GM21737 (cell line): ENCODE measurements at regions not wholly inside any gene's neighbourhood (a gene's known extent, or its start where the extent isn't known, plus 50 kb on each side); places are given as distances from the start of the nearest gene placed in this dataset.

Source experiments
- ATAC-seq: cut with Tn5 transposase; IDR thresholded peaks from one replicate; pipeline ENCODE4 v1.9.1; 2021; ENCODE audit warnings: mild to moderate bottlenecking, moderate library complexity; ENCODE audit not compliant: unreplicated experiment

- no peak for ATAC-seq
These were observed 173.5 kb upstream of the FN1 start for GRCh38 chr2:215609089-215610032.

DNA sequence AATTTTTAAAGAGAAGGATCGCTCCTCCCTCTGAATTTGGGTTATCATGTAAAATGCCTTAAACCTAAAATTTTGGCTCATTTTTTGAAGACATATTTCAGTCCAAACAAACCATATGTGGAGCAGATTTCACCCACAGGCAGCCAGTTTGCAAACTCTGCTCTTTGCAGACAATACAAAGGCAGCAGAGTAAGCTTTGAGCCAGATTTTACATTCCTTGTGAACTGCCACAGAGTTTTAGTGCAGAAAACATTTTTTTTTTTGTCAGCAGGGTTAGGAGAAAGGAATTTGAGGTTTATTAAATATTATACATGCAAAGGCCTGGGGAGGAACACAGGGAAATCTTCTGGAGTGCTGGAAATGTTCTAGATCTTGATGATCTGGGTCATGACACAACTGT lies 171.9 kb upstream of the FN1 start:
- no peak for ATAC-seq

- no peak for ATAC-seq
These were observed 170.4 kb upstream of the FN1 start for GRCh38 chr2:215606219-215606618.

GRCh38 chr2:215605214-215605613 lies 169.3 kb upstream of the FN1 start:
- ATAC-seq, result no peak

GRCh38 chr2:215604606-215605005 lies 168.7 kb upstream of the FN1 start:
- no peak for ATAC-seq

DNA sequence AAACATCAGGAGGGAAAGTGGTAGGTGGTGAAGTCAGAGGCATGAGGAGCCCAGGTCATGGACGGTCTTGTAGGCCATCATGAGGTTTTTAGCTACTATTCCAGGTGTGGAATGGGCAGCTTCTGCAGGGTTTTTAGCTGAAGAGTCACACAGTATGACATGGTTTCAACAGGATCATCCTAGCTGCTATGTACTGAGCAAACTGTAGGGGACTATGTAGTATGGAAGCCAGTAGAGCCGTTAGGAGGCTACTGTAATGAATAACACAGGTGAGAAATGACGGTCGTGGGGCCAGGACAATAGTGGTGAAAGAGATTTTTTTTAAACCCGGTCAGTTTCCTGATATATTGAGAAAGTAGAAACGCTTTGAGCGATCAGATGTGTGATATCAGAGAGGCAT lies 167.6 kb upstream of the FN1 start:
- ATAC-seq, result no peak

DNA sequence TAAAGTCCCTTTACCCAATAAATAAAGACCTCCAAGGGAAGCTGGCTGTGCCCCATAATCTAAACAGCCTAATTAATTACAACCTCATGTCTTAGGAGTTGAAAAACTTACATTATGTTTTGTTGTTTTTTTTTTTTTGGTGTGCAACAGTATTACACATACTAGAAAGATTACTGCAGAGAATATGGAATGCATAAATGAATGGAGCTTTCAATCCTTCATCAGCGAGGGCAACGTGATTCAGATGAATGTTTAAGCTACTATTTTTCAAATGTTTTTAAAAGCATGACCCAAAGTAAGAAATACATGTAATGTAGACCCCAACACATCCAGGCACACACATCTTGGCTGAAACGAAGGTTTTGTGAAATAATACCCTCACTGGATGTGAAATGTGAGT lies 167.1 kb upstream of the FN1 start:
- no peak for ATAC-seq

DNA sequence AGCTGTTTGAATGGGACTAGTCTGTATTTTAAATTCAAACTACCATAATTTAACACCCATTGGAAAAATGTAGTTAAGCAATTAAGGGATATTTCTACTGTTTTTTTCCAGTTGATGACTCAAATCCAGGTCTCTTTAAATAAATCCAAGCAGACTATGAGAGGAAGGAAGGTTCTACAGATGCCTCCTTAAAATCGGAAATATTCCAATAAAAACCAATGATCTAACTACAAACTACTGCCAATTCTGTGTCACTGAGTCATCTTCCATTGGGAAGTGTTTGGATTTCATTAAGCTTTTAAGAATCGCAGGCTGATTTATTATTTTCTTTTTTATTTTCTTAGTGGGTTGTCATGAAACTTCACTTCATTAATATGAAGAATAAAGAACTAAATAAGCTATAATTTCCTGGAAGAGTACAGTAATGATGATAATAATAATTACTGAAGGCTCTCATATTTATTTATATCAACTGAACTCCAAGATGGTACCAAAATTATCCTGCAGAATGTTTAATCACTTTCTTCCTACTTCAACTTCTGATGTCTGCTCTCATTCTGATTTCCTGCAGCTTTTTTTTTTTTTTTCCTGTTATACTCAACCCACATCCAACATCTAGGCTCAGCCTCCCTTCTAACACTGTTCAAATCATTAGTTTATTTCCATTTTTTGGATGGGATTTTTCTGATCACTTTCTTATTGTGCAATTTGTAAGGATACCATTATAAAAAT lies 166.3 kb upstream of the FN1 start:
- no peak for ATAC-seq

GRCh38 chr2:215601526-215601925 lies 165.7 kb upstream of the FN1 start:
- no peak for ATAC-seq

- ATAC-seq, result no peak
These were observed 162.6 kb upstream of the FN1 start for GRCh38 chr2:215598376-215598975.

- ATAC-seq, result no peak
These were observed 161.7 kb upstream of the FN1 start for GRCh38 chr2:215597577-215597976.

- no peak for ATAC-seq
These were observed 158.9 kb upstream of the FN1 start for GRCh38 chr2:215594766-215595165.

DNA sequence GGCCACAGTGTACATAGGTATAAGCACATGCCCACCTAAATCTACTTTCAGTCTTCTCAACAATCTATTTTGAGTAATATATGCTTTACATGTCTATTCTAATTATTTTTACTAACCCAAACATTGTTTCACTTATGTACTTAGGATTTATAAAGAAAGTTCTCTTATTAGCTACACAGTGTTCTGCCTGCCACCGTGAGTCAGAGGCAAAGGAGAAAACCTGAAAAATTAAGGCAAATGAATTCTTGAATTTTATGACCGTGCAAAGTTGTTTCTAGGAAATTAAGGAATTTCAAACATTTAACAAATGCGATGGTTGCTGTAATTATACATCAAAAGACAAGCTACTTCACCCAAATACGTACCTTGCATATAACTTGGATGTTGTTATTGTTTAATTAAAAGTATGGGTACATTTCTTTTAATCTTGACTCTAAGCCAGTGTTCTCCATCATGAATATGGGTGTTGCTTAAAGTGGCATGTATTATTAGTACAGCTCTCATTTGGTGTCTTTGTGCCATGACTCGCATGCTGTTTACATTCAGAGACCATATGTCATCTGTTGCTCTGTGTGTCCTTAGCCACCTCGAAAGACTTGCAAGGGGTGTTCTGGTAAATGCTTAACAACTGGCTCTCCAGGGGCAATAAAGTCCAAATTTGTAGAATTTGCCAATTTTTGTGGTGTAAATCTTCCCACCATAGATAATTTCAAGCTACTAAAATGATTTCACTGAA lies 154.3 kb upstream of the FN1 start:
- ATAC-seq, result no peak

- no peak for ATAC-seq
These were observed 148.0 kb upstream of the FN1 start for GRCh38 chr2:215583881-215584280.

DNA sequence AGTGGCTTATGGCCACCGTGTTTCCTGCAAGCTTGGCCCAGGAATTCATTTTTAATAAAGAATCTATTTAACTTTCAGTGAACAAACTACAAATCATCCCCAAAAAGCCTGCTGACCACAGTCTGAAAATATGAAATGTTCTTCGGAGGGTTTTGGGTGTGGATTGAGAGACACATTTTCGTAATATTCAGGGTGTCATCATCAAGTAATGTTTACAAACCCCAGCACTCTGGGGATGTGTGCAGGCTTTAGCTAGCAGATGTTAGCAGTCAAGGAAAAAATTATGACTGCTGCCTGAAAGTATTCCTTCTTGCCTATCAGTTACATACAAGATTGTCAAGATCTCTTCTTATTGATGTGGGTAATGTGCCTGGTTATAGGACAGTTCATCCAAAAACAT lies 143.9 kb upstream of the FN1 start:
- no peak for ATAC-seq

GRCh38 chr2:215577356-215577755 lies 141.5 kb upstream of the FN1 start:
- no peak for ATAC-seq

DNA sequence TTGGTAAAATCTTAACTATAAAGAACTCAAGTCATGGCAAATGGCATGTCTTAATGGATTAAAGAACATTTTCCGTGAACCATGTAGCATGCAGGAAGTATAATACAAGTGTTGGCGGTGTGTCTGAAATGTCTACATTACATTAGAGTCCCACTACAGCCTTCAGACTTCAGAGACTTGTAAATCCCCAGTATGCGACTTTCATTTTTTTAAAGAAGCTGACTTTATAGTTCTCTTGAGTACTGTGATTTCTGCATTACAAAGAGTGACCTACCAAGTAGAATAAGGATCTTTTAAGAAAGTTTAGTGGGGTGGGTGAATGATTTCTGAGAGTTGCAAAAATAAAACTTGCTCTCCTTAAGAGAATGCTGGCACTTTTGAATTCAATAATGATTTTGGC lies 140.7 kb upstream of the FN1 start:
- ATAC-seq, result no peak

GRCh38 chr2:215573496-215573895 lies 137.6 kb upstream of the FN1 start:
- no peak for ATAC-seq

DNA sequence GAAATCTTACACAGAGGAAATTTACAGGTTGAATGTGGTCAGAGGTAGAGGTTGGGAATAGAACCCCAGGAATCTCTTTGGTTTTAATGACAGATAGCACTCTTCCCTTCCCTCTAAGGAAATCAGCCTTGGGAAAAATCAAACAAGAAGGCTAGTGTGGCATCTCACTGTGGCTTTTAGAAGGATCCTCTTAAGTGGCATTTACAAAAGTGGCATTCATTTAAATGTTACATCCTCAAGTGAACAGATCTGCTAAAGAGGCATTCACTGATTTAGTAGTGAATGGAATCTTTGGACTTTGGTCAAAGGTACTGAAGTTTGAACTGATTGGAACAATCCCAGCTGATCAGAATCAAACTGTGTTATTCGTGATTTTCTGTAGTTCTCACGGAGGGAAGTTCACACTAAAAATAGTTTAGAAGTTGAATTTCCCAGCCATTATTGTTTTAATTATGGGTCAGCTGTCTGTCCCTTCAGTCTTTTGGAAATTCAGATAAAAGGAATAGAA lies 136.5 kb upstream of the FN1 start:
- no peak for ATAC-seq

DNA sequence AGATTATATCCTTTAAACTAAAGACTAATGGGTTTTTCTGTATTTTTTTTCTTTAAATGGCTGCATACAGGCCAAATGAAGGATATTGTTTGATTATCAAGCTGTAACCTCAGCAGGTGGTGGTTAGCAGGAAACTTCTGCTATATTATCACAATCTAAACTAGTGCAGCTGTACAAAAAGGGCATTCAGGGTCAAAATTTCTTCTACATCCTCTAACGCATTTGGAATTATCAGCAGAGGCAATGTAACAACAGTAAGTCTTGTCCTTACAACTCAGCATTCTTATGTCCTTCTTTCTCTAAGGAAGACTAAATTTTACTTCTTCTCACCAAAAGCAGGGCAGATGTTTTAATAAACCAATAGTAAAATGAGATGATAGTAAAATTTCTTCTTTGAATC lies 135.8 kb upstream of the FN1 start:
- ATAC-seq, result no peak

- ATAC-seq, result peak; percentile 60
These were observed 131.6 kb upstream of the FN1 start for GRCh38 chr2:215567504-215567903.
